ENCODE measurements at regions not wholly inside any gene's neighbourhood (a gene's known extent, or its start where the extent isn't known, plus 50 kb on each side); places are given as distances from the start of the nearest gene placed in this dataset.
A peak's percentile ranks its signal among the peaks of the same experiment; 100 is the strongest.

DNA sequence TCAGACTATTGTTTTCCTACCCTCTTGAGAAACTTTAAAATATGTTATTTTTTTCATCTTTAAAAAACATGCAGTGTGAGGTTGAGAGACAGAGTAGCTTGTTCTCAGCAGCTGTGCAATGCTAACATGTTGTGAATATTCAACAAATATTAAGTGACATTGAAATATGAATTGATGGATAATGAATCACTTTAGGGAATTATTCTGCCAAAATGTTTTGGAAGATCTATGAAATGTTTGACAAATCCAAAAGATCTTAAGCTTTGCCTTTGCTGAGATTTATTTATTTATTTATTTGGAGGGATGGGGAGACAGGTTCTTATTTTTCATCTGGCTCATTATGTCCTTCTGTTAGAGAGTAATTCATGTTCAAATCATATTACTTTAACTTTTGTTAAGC, 680.1 kb upstream of the CXADR start:
- Histone ChIP-seq H3K4ac (ENCODE audit: low read length) (no peak overlapping the region), H3K9me3 (replicated peaks in 1 of 2; ENCODE audit: control insufficient read depth in 2 of 2, insufficient read depth in 1 of 2, low read depth in 1 of 2, low read length in 2 of 2) (no peaks in the 10 kb centered on the region), H3K36me3 (replicated peaks in 1 of 2; ENCODE audit: control insufficient read depth in 2 of 2, insufficient read depth in 2 of 2, low read length in 2 of 2) (no peaks in the 10 kb centered on the region), H2AK5ac (ENCODE audit: low read depth, low read length) (no peak overlapping the region), H3K9ac (ENCODE audit: low read depth, low read length, poor library complexity) (no peak overlapping the region), H2AFZ (ENCODE audit: low read length) (no peak overlapping the region), H3K18ac (ENCODE audit: low read length) (no peak overlapping the region), H2BK120ac (ENCODE audit: low read depth, low read length) (no peak overlapping the region), H2BK15ac (ENCODE audit: low read length) (no peak overlapping the region), H4K8ac (ENCODE audit: low read depth, low read length) (no peak overlapping the region), H2BK5ac (ENCODE audit: low read length) (no peak overlapping the region), H3K27ac (replicated peaks; ENCODE audit: low read length) (no peak overlapping the region), H3K23ac (ENCODE audit: low read depth, low read length, poor library complexity) (no peak overlapping the region), H3K14ac (ENCODE audit: low read length) (no peak overlapping the region), H2BK12ac (ENCODE audit: low read length) (no peak overlapping the region), H3K4me3 (ENCODE audit: low read length in 2 of 2) (no peak overlapping the region), H3K27me3 (ENCODE audit: control insufficient read depth in 3 of 3, insufficient read depth in 3 of 3, low read depth in 1 of 3, low read length in 3 of 3) (no peaks in the 10 kb centered on the region), H4K91ac (ENCODE audit: low read depth, low read length, poor library complexity) (no peak overlapping the region), H3K79me1 (ENCODE audit: low read depth, low read length) (no peaks in the 10 kb centered on the region), H3K4me1 (ENCODE audit: control insufficient read depth in 2 of 2, insufficient read depth in 1 of 2, low read depth in 1 of 2, low read length in 2 of 2) (peaks cover 0 to 3% of the 10 kb centered on the region in 2 donors), H3K4me2 (ENCODE audit: insufficient read depth, low read length, poor library complexity, severe bottlenecking) (no peak overlapping the region)
- DNase-seq (ENCODE audit: low spot score): no peak

DNA sequence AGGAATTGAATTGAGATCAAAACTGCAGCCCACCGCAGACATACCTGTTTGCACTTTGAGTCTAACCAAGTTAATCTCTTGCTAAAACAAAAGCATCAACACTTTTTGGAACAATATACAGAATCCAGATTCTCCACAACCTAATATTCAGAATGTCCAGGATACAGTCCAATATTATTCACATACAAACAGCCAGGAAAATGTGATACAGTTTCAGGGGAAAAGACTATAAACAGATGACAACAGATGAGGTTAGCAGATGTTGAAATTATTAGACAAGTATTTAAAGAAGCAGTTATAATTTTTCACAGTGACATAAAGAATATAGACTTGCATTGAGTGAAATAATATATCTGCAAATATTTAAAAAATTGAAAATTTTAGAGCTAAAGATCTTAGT, 678.1 kb upstream of the CXADR start:
- no peak overlapping the region for H4K8ac ChIP-seq (ENCODE audit: low read depth, low read length)
- H3K79me1 ChIP-seq (ENCODE audit: low read depth, low read length): no peaks in the 10 kb centered on the region
- no peak overlapping the region for H2BK120ac ChIP-seq (ENCODE audit: low read depth, low read length)
- no peak overlapping the region for H3K18ac ChIP-seq (ENCODE audit: low read length)
- H2BK15ac ChIP-seq (ENCODE audit: low read length): no peak overlapping the region
- H2AK5ac ChIP-seq (ENCODE audit: low read depth, low read length): no peak overlapping the region
- H3K27ac ChIP-seq (replicated peaks; ENCODE audit: low read length): no peak overlapping the region
- no peak overlapping the region for H3K14ac ChIP-seq (ENCODE audit: low read length)
- DNase-seq (ENCODE audit: low spot score): no peak
- no peak overlapping the region for H3K23ac ChIP-seq (ENCODE audit: low read depth, low read length, poor library complexity)
- no peaks in the 10 kb centered on the region for H3K27me3 ChIP-seq (ENCODE audit: control insufficient read depth in 3 of 3, insufficient read depth in 3 of 3, low read depth in 1 of 3, low read length in 3 of 3)
- H2BK12ac ChIP-seq (ENCODE audit: low read length): no peak overlapping the region
- no peak overlapping the region for H3K9ac ChIP-seq (ENCODE audit: low read depth, low read length, poor library complexity)
- H3K9me3 ChIP-seq (replicated peaks in 1 of 2; ENCODE audit: control insufficient read depth in 2 of 2, insufficient read depth in 1 of 2, low read depth in 1 of 2, low read length in 2 of 2): no peaks in the 10 kb centered on the region
- H3K4ac ChIP-seq (ENCODE audit: low read length): no peak overlapping the region
- H4K91ac ChIP-seq (ENCODE audit: low read depth, low read length, poor library complexity): no peak overlapping the region
- H3K4me1 ChIP-seq (ENCODE audit: control insufficient read depth in 2 of 2, insufficient read depth in 1 of 2, low read depth in 1 of 2, low read length in 2 of 2): peaks cover 0 to 5% of the 10 kb centered on the region in 2 donors
- WGBS, 2 donors (ENCODE audit: extremely low coverage in 2 of 2, insufficient read length in 2 of 2, insufficient replicate concordance in 1 of 2): no CpG with 5 or more reads among the region's 1 CpG
- H3K4me3 ChIP-seq (ENCODE audit: low read length in 2 of 2): no peak overlapping the region
- H2BK5ac ChIP-seq (ENCODE audit: low read length): no peak overlapping the region
- no peak overlapping the region for H2AFZ ChIP-seq (ENCODE audit: low read length)
- H3K36me3 ChIP-seq (replicated peaks in 1 of 2; ENCODE audit: control insufficient read depth in 2 of 2, insufficient read depth in 2 of 2, low read length in 2 of 2): no peaks in the 10 kb centered on the region
- H3K4me2 ChIP-seq (ENCODE audit: insufficient read depth, low read length, poor library complexity, severe bottlenecking): no peak overlapping the region

DNA sequence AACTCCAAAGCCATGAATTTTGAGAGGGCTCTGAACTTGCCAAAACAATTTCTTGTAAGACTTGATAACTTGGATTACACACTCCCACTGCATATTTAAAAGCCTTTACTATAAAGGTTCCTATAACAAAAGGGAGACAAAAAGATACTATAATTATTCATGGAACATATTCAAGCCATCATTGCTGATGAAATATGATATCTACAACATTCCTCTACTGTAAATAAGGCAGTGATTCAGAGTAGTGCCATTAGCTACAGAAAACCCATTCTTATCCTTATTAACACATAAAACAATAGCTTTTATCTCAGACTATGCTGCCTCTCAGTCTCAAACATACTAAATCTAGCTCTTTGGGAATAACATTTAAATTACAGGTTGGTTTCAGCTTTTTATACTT, 675.5 kb upstream of the CXADR start:
- no peak overlapping the region for H3K18ac ChIP-seq (ENCODE audit: low read length)
- no peak overlapping the region for H2BK12ac ChIP-seq (ENCODE audit: low read length)
- H2BK15ac ChIP-seq (ENCODE audit: low read length): no peak overlapping the region
- H3K14ac ChIP-seq (ENCODE audit: low read length): no peak overlapping the region
- H2BK120ac ChIP-seq (ENCODE audit: low read depth, low read length): no peak overlapping the region
- DNase-seq (ENCODE audit: low spot score): no peak
- H3K4ac ChIP-seq (ENCODE audit: low read length): no peak overlapping the region
- H4K8ac ChIP-seq (ENCODE audit: low read depth, low read length): no peak overlapping the region
- no peak overlapping the region for H3K9ac ChIP-seq (ENCODE audit: low read depth, low read length, poor library complexity)
- no peak overlapping the region for H2BK5ac ChIP-seq (ENCODE audit: low read length)
- peak overlapping the region; percentile 38 for H2AFZ ChIP-seq (ENCODE audit: low read length)
- H3K23ac ChIP-seq (ENCODE audit: low read depth, low read length, poor library complexity): no peak overlapping the region
- no peak overlapping the region for H3K4me2 ChIP-seq (ENCODE audit: insufficient read depth, low read length, poor library complexity, severe bottlenecking)
- peaks cover 0 to 5% of the 10 kb centered on the region in 2 donors for H3K4me1 ChIP-seq (ENCODE audit: control insufficient read depth in 2 of 2, insufficient read depth in 1 of 2, low read depth in 1 of 2, low read length in 2 of 2)
- H3K27me3 ChIP-seq (ENCODE audit: control insufficient read depth in 3 of 3, insufficient read depth in 3 of 3, low read depth in 1 of 3, low read length in 3 of 3): no peaks in the 10 kb centered on the region
- H3K9me3 ChIP-seq (replicated peaks in 1 of 2; ENCODE audit: control insufficient read depth in 2 of 2, insufficient read depth in 1 of 2, low read depth in 1 of 2, low read length in 2 of 2): no peaks in the 10 kb centered on the region
- no peaks in the 10 kb centered on the region for H3K79me1 ChIP-seq (ENCODE audit: low read depth, low read length)
- no peak overlapping the region for H3K4me3 ChIP-seq (ENCODE audit: low read length in 2 of 2)
- no peak overlapping the region for H4K91ac ChIP-seq (ENCODE audit: low read depth, low read length, poor library complexity)
- H3K36me3 ChIP-seq (replicated peaks in 1 of 2; ENCODE audit: control insufficient read depth in 2 of 2, insufficient read depth in 2 of 2, low read length in 2 of 2): no peaks in the 10 kb centered on the region
- H2AK5ac ChIP-seq (ENCODE audit: low read depth, low read length): no peak overlapping the region
- no peak overlapping the region for H3K27ac ChIP-seq (replicated peaks; ENCODE audit: low read length)

DNA sequence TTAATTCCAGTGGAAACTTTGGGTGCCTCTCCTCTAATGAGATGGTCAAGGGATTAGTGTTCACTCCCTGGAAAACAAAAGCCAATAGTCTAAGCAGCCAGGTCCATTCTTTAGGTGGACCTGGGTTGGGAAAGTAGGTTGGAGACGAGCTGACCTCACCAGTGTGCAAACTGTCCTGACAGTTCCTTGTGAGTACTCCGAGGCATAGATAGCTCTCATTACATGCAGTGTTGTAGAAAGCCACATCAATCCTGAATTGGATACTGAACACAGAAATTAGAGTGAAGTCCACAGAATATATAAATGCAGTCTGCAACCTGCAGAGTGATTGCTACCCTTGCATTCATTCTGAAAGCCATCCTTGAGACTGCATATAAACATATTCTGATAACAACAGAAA, 675.1 kb upstream of the CXADR start:
- Histone ChIP-seq H3K4me2 (ENCODE audit: insufficient read depth, low read length, poor library complexity, severe bottlenecking) (no peak overlapping the region), H2BK12ac (ENCODE audit: low read length) (no peak overlapping the region), H4K91ac (ENCODE audit: low read depth, low read length, poor library complexity) (no peak overlapping the region), H3K18ac (ENCODE audit: low read length) (no peak overlapping the region), H2BK15ac (ENCODE audit: low read length) (no peak overlapping the region), H3K4me3 (ENCODE audit: low read length in 2 of 2) (no peak overlapping the region), H3K27me3 (ENCODE audit: control insufficient read depth in 3 of 3, insufficient read depth in 3 of 3, low read depth in 1 of 3, low read length in 3 of 3) (no peaks in the 10 kb centered on the region), H3K9ac (ENCODE audit: low read depth, low read length, poor library complexity) (no peak overlapping the region), H4K8ac (ENCODE audit: low read depth, low read length) (no peak overlapping the region), H2AK5ac (ENCODE audit: low read depth, low read length) (no peak overlapping the region), H3K4me1 (ENCODE audit: control insufficient read depth in 2 of 2, insufficient read depth in 1 of 2, low read depth in 1 of 2, low read length in 2 of 2) (peaks cover 0 to 5% of the 10 kb centered on the region in 2 donors), H3K36me3 (replicated peaks in 1 of 2; ENCODE audit: control insufficient read depth in 2 of 2, insufficient read depth in 2 of 2, low read length in 2 of 2) (no peaks in the 10 kb centered on the region), H2BK120ac (ENCODE audit: low read depth, low read length) (no peak overlapping the region), H3K4ac (ENCODE audit: low read length) (no peak overlapping the region), H3K14ac (ENCODE audit: low read length) (no peak overlapping the region), H2BK5ac (ENCODE audit: low read length) (no peak overlapping the region), H3K27ac (replicated peaks; ENCODE audit: low read length) (no peak overlapping the region), H3K23ac (ENCODE audit: low read depth, low read length, poor library complexity) (no peak overlapping the region), H2AFZ (ENCODE audit: low read length) (no peak overlapping the region), H3K79me1 (ENCODE audit: low read depth, low read length) (no peaks in the 10 kb centered on the region), H3K9me3 (replicated peaks in 1 of 2; ENCODE audit: control insufficient read depth in 2 of 2, insufficient read depth in 1 of 2, low read depth in 1 of 2, low read length in 2 of 2) (no peaks in the 10 kb centered on the region)
- peak; percentile 14 for DNase-seq (ENCODE audit: low spot score)
- WGBS, 2 donors (ENCODE audit: extremely low coverage in 2 of 2, insufficient read length in 2 of 2, insufficient replicate concordance in 1 of 2): no CpG with 5 or more reads among the region's 2 CpGs

All from neuronal stem cell (in vitro differentiated cells).